Fibroblast of mammary gland (primary cell): ENCODE measurements at regions not wholly inside any gene's neighbourhood (a gene's known extent, or its start where the extent isn't known, plus 50 kb on each side); places are given as distances from the start of the nearest gene placed in this dataset.

Source experiments
- DNase-seq: peaks from one replicate; pipeline ENCODE4 v3.0.0-alpha.2; 2010; ENCODE audit warnings: low read depth
- H3K4me3 ChIP-seq: 2 replicates; pipeline ENCODE4 v1.5.1; 2011; ENCODE audit warnings: low read depth, mild to moderate bottlenecking, low read length, moderate library complexity; ENCODE audit not compliant: control insufficient read depth
- CTCF ChIP-seq: conservative IDR thresholded peaks from 2 replicates; pipeline ENCODE4 v1.5.1; 2011; ENCODE audit warnings: low read depth, low read length, inconsistent platforms; ENCODE audit not compliant: control insufficient read depth, insufficient read depth

GRCh38 chr12:85516039-85516438, 236.0 kb downstream of the ALX1 start:
- DNase-seq, result no peak
- TF ChIP-seq CTCF, result no peak
- no peak overlapping the region for H3K4me3 ChIP-seq

GRCh38 chr12:85516667-85517325, 236.8 kb downstream of the ALX1 start:
- no peak for TF ChIP-seq CTCF
- no peak overlapping the region for H3K4me3 ChIP-seq
- no peak for DNase-seq

GRCh38 chr12:85519163-85519562, 239.1 kb downstream of the ALX1 start:
- no peak for TF ChIP-seq CTCF
- no peak for DNase-seq
- H3K4me3 ChIP-seq, result no peak overlapping the region

GRCh38 chr12:85523197-85523596, 243.2 kb downstream of the ALX1 start:
- no peak for DNase-seq
- no peak overlapping the region for H3K4me3 ChIP-seq
- no peak for TF ChIP-seq CTCF

- no peak for DNase-seq
- TF ChIP-seq CTCF, result no peak
- no peak overlapping the region for H3K4me3 ChIP-seq
These were observed 247.2 kb downstream of the ALX1 start for GRCh38 chr12:85527192-85527591.

- DNase-seq, result no peak
- no peak for TF ChIP-seq CTCF
- H3K4me3 ChIP-seq, result no peak overlapping the region
These were observed 249.9 kb downstream of the ALX1 start for GRCh38 chr12:85529896-85530295.

GRCh38 chr12:85530456-85530855, 250.4 kb downstream of the ALX1 start:
- TF ChIP-seq CTCF, result no peak
- no peak for DNase-seq
- no peak overlapping the region for H3K4me3 ChIP-seq
